H1 (cell line): ENCODE measurements at regions not wholly inside any gene's neighbourhood (a gene's known extent, or its start where the extent isn't known, plus 50 kb on each side); places are given as distances from the start of the nearest gene placed in this dataset.

ENCODE experiments used
- CTCF ChIA-PET: fragments of 300-600 bp; sonication (Branson Sonifier 250); formaldehyde crosslinking; loops from one replicate; lab custom pipeline; 2021; ENCODE audit not compliant: partially characterized antibody; lab: Charles Lee
- POLR2A ChIA-PET: fragments of 300-600 bp; sonication (Branson Sonifier 250); formaldehyde crosslinking; loops from one replicate; lab custom pipeline; 2021; ENCODE audit warnings: inconsistent platforms; ENCODE audit not compliant: partially characterized antibody; lab: Charles Lee
- DNase-seq, 2 experiments: peaks; one replicate each; pipeline versions ENCODE4 v3.0.0 to v3.0.0-alpha.2; 2010 to 2022; ENCODE audit warnings: low spot score in 2 of 2, low read depth in 1 of 2, mixed read lengths in 1 of 2
- FAIRE-seq: peaks from 2 replicates; lab custom pipeline; 2011; peaks lifted over from hg19 to GRCh38; lab: Jason Lieb, UNC
- H2AFZ ChIP-seq: 2 replicates; pipeline ENCODE4 v1.8.1; 2012; ENCODE audit warnings: low read length, inconsistent platforms
- H2AK5ac ChIP-seq: 2 replicates; pipeline ENCODE4 v1.6.1; 2013; ENCODE audit warnings: low read depth, low read length
- H2BK120ac ChIP-seq: replicated peaks from 2 replicates; pipeline ENCODE3; 2013; ENCODE audit warnings: low read depth, low read length, inconsistent platforms
- H2BK12ac ChIP-seq: 2 replicates; pipeline ENCODE4 v1.6.1; 2013; ENCODE audit warnings: low read depth, low read length
- H2BK15ac ChIP-seq: 2 replicates; pipeline ENCODE4 v1.6.1; 2013; ENCODE audit warnings: low read length
- H2BK20ac ChIP-seq: 2 replicates; pipeline ENCODE4 v1.6.1; 2013; ENCODE audit warnings: low read length
- H2BK5ac ChIP-seq: 2 replicates; pipeline ENCODE4 v1.6.1; 2013; ENCODE audit warnings: low read depth, low read length
- H3K14ac ChIP-seq: 2 replicates; pipeline ENCODE4 v1.6.1; 2013; ENCODE audit warnings: inconsistent platforms; ENCODE audit not compliant: insufficient read length
- H3K18ac ChIP-seq: 2 replicates; pipeline ENCODE4 v1.6.1; 2013; ENCODE audit warnings: low read length; ENCODE audit errors: extremely low read depth
- H3K23ac ChIP-seq: 2 replicates; pipeline ENCODE4 v1.6.1; 2013; ENCODE audit warnings: inconsistent platforms; ENCODE audit not compliant: insufficient read length
- H3K23me2 ChIP-seq: 2 replicates; pipeline ENCODE4 v1.6.1; 2013; ENCODE audit warnings: low read depth, low read length
- H3K27ac ChIP-seq: 2 replicates; pipeline ENCODE4 v1.6.1; 2011; ENCODE audit warnings: low read depth, low read length, inconsistent platforms
- H3K27me3 ChIP-seq, 4 experiments: replicated peaks in 1 of 4; 1 replicate in 1 of 4; 2 replicates in 3 of 4; pipeline versions ENCODE4 v1.6.1 to v1.8.1; 2011 to 2013; ENCODE audit warnings: low read length in 3 of 4, mild to moderate bottlenecking in 3 of 4, inconsistent platforms in 2 of 4, mixed read lengths in 2 of 4, moderate library complexity in 1 of 4; ENCODE audit not compliant: control insufficient read depth in 3 of 4, insufficient read depth in 3 of 4; ENCODE audit errors: extremely low read depth in 1 of 4
- H3K36me3 ChIP-seq, 4 experiments: 2 replicates each; pipeline versions ENCODE4 v1.6.1 to v1.8.1; 2011 to 2013; ENCODE audit warnings: mild to moderate bottlenecking in 4 of 4, low read length in 3 of 4, moderate library complexity in 2 of 4, control low read depth in 1 of 4, inconsistent platforms in 1 of 4; ENCODE audit not compliant: insufficient read depth in 4 of 4, control insufficient read depth in 2 of 4
- H3K4ac ChIP-seq: replicated peaks from 2 replicates; pipeline ENCODE3; 2013; ENCODE audit warnings: low read length, low read depth, mixed read lengths, inconsistent platforms; ENCODE audit not compliant: insufficient read length
- H3K4me1 ChIP-seq, 4 experiments: replicated peaks in 1 of 4; 1 replicate in 1 of 4; 2 replicates in 3 of 4; pipeline versions ENCODE4 v1.6.1 to v1.8.1; 2011 to 2013; ENCODE audit warnings: low read length in 3 of 4, inconsistent platforms in 2 of 4, mixed read lengths in 1 of 4; ENCODE audit not compliant: insufficient read depth in 4 of 4, control insufficient read depth in 3 of 4
- H3K4me2 ChIP-seq, 2 experiments: 2 replicates each; pipeline versions ENCODE4 v1.6.1 to v1.8.1; 2011 to 2013; ENCODE audit warnings: low read depth in 2 of 2, low read length in 2 of 2, control low read depth in 1 of 2, inconsistent platforms in 1 of 2, mild to moderate bottlenecking in 1 of 2; ENCODE audit not compliant: insufficient read depth in 1 of 2
- H3K4me3 ChIP-seq, 4 experiments: fragments of 200-600, 300-600 bp in 1 of 4; sonication (generic), shearing (Covaris generic), sonication (Bioruptor Twin) in 1 of 4; 2 replicates each; pipeline versions ENCODE4 v1.5.1 to v1.8.1; 2011 to 2016; ENCODE audit warnings: low read length in 4 of 4, low read depth in 3 of 4, control low read depth in 2 of 4, inconsistent platforms in 2 of 4, mild to moderate bottlenecking in 2 of 4, mixed read lengths in 1 of 4, moderate library complexity in 1 of 4; ENCODE audit not compliant: insufficient read depth in 2 of 4; ENCODE audit errors: extremely low read depth in 1 of 4
- H3K56ac ChIP-seq: replicated peaks from 2 replicates; pipeline ENCODE3; 2013; ENCODE audit warnings: low read depth, mild to moderate bottlenecking, mixed read lengths, low read length, inconsistent platforms; ENCODE audit not compliant: insufficient read length
- H3K79me1 ChIP-seq: 2 replicates; pipeline ENCODE4 v1.6.1; 2013; ENCODE audit warnings: low read depth, low read length, control low read depth
- H3K79me2 ChIP-seq, 2 experiments: 2 replicates each; pipeline versions ENCODE4 v1.6.1 to v1.8.1; 2012 to 2013; ENCODE audit warnings: low read length in 2 of 2, mild to moderate bottlenecking in 2 of 2, inconsistent platforms in 1 of 2; ENCODE audit not compliant: insufficient read depth in 2 of 2, control insufficient read depth in 1 of 2
- H3K9ac ChIP-seq, 4 experiments: replicated peaks in 1 of 4; 1 replicate in 1 of 4; 2 replicates in 3 of 4; pipeline versions ENCODE4 v1.6.1 to v1.8.1; 2011 to 2013; ENCODE audit warnings: low read depth in 3 of 4, low read length in 3 of 4, control low read depth in 2 of 4, mild to moderate bottlenecking in 2 of 4, moderate library complexity in 2 of 4, inconsistent platforms in 1 of 4; ENCODE audit errors: extremely low read depth in 1 of 4
- H3K9me3 ChIP-seq, 2 experiments: 2 replicates each; pipeline versions ENCODE4 v1.6.1 to v1.8.1; 2012 to 2013; ENCODE audit warnings: mild to moderate bottlenecking in 2 of 2, moderate library complexity in 2 of 2, control low read depth in 1 of 2, inconsistent platforms in 1 of 2, low read depth in 1 of 2, low read length in 1 of 2, mixed read lengths in 1 of 2; ENCODE audit not compliant: insufficient read depth in 2 of 2
- H4K20me1 ChIP-seq, 2 experiments: replicated peaks in 1 of 2; 2 replicates each; pipeline versions ENCODE3 to v1.8.1; 2011 to 2013; ENCODE audit warnings: inconsistent platforms in 2 of 2, low read length in 2 of 2, mild to moderate bottlenecking in 1 of 2; ENCODE audit not compliant: insufficient read depth in 2 of 2, control insufficient read depth in 1 of 2
- H4K5ac ChIP-seq: 2 replicates; pipeline ENCODE4 v1.6.1; 2013; ENCODE audit warnings: low read length, low read depth, mixed read lengths, inconsistent platforms; ENCODE audit not compliant: insufficient read length
- H4K8ac ChIP-seq: 2 replicates; pipeline ENCODE4 v1.8.0; 2013; ENCODE audit warnings: mild to moderate bottlenecking, moderate library complexity, low read length, inconsistent platforms; ENCODE audit not compliant: insufficient read depth; ENCODE audit errors: extremely low read depth
- H4K91ac ChIP-seq: replicated peaks from 2 replicates; pipeline ENCODE3; 2013; ENCODE audit warnings: low read length, mixed read lengths, inconsistent platforms; ENCODE audit not compliant: insufficient read length
- KDM1A ChIP-seq: fragments of 200-600, 300-600 bp; sonication (generic); IDR thresholded peaks from 2 replicates; pipeline ENCODE4 v1.7.1; 2016; ENCODE audit warnings: mild to moderate bottlenecking, low read length, borderline replicate concordance
- MAFK ChIP-seq: IDR thresholded peaks from 2 replicates; pipeline ENCODE4 v1.6.1; 2012; ENCODE audit warnings: low read depth, mild to moderate bottlenecking, improper control_type of control experiment, low read length
- WGBS, 2 experiments: shearing (Covaris generic) in 1 of 2; methylation state at CpG; one replicate each; pipeline versions ENCODE4 v1.1.6 to v1.1.7; 2013 to 2015; ENCODE audit warnings: low lambda C conversion rate in 2 of 2, mixed read lengths in 2 of 2, inconsistent platforms in 1 of 2, low coverage in 1 of 2, missing lambda C conversion rate in 1 of 2; ENCODE audit not compliant: insufficient replicate concordance in 2 of 2, insufficient coverage in 1 of 2, insufficient read length in 1 of 2; ENCODE audit errors: extremely low coverage in 1 of 2, missing lambda C conversion rate in 1 of 2; 5-methylcytosine and 5-hydroxymethylcytosine counted together

- no peak overlapping the region for H3K56ac ChIP-seq
- no peak overlapping the region for H2BK15ac ChIP-seq
- 96% methylated on average over 2 of the region's 2 CpGs; no CpG with 5 or more reads in 1 of the 2 experiments for WGBS, 2 experiments
- POLR2A ChIA-PET, result interaction anchor here (0.9 kb wide), 1 partner anchor 11 kb away, joined by 3 read pairs; no protein-coding TSS in a partner anchor
- H4K91ac ChIP-seq, result no peak overlapping the region
- no peaks in the 10 kb centered on the region for H3K79me2 ChIP-seq
- no peak overlapping the region; the same call in 1 of the 2 replicates for H2BK12ac ChIP-seq
- no peak overlapping the region for H3K14ac ChIP-seq
- H3K4ac ChIP-seq, result no peak overlapping the region
- no peak overlapping the region for H2BK120ac ChIP-seq
- no peak overlapping the region for H3K27ac ChIP-seq
- H4K5ac ChIP-seq, result no peak overlapping the region
- no peak overlapping the region for H3K18ac ChIP-seq
- DNase-seq (no peak), FAIRE-seq (no peak)
- H3K4me3 ChIP-seq, result no peak overlapping the region
- H3K9ac ChIP-seq, result no peak overlapping the region
- no peak overlapping the region for H2AK5ac ChIP-seq
- no peak overlapping the region for H3K23ac ChIP-seq
- peaks cover 7 to 14% (median 12%) of the 10 kb centered on the region in 4 experiments; a peak in 5 of 7 replicates for H3K4me1 ChIP-seq
- no peak overlapping the region for H4K8ac ChIP-seq
- H2BK5ac ChIP-seq, result no peak overlapping the region
- no peak overlapping the region for H2AFZ ChIP-seq
- no peaks in the 10 kb centered on the region; the same call in 1 of the 2 replicates for H3K23me2 ChIP-seq
- H2BK20ac ChIP-seq, result no peak overlapping the region
- H3K4me2 ChIP-seq, result no peak overlapping the region
- CTCF ChIA-PET, result interaction anchor here (1.2 to 1.6 kb wide), 3 partner anchors 15 to 174 kb away, joined by 3 to 7 read pairs (median 4); no protein-coding TSS in a partner anchor
- no peaks in the 10 kb centered on the region for H3K79me1 ChIP-seq
- no peaks in the 10 kb centered on the region for H3K9me3 ChIP-seq
- no peaks in the 10 kb centered on the region for H3K36me3 ChIP-seq
- no peak for TF ChIP-seq MAFK
- 0 out of 2 replicates have a peak, but pooled peaks have one; percentile 52 for TF ChIP-seq KDM1A
- H4K20me1 ChIP-seq, result no peaks in the 10 kb centered on the region
- H3K27me3 ChIP-seq, result no peaks in the 10 kb centered on the region; a peak in 2 of 7 replicates
Measured at GRCh38 chr4:4662230-4662629, 120.4 kb upstream of the STX18 start.
